GM12874 (cell line): ENCODE measurements at regions not wholly inside any gene's neighbourhood (a gene's known extent, or its start where the extent isn't known, plus 50 kb on each side); places are given as distances from the start of the nearest gene placed in this dataset.

Experiments
- TF ChIP-seq, protein P1 (sequence below): IDR thresholded peaks from 2 replicates; pipeline ENCODE4 v1.5.1; 2011; ENCODE audit warnings: low read depth, mild to moderate bottlenecking, control low read depth, low read length, moderate library complexity; ENCODE audit not compliant: insufficient read depth

DNA sequence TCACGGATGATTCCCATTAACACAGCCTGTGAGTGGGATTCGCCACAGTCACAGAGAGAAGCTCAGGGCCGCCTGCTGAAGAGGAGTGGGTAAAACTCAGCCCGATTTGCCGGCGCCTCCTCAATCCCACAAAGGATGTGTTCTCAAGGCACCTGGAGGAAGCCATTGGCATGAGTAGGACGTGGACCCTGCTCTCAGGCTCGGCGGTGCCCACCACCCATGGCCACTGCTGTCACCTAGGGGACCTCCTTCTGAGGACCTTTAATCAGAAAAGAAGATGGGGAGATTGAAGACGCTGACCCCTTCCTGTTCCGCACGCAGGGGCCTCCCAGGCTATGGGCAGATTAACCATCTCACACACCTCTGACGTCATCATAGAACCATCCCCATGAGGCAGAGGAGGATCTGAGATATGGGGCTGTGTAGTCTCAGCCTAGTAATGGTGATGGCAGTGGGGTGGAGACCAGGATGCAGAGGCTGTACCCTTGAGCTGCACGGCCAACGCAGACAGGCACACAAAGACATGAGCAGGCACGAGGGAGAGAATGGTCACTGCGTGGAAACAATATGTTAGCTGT lies 571.8 kb downstream of the BRD1 start:
- TF ChIP-seq, protein P1, sequence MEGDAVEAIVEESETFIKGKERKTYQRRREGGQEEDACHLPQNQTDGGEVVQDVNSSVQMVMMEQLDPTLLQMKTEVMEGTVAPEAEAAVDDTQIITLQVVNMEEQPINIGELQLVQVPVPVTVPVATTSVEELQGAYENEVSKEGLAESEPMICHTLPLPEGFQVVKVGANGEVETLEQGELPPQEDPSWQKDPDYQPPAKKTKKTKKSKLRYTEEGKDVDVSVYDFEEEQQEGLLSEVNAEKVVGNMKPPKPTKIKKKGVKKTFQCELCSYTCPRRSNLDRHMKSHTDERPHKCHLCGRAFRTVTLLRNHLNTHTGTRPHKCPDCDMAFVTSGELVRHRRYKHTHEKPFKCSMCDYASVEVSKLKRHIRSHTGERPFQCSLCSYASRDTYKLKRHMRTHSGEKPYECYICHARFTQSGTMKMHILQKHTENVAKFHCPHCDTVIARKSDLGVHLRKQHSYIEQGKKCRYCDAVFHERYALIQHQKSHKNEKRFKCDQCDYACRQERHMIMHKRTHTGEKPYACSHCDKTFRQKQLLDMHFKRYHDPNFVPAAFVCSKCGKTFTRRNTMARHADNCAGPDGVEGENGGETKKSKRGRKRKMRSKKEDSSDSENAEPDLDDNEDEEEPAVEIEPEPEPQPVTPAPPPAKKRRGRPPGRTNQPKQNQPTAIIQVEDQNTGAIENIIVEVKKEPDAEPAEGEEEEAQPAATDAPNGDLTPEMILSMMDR: no peak

DNA sequence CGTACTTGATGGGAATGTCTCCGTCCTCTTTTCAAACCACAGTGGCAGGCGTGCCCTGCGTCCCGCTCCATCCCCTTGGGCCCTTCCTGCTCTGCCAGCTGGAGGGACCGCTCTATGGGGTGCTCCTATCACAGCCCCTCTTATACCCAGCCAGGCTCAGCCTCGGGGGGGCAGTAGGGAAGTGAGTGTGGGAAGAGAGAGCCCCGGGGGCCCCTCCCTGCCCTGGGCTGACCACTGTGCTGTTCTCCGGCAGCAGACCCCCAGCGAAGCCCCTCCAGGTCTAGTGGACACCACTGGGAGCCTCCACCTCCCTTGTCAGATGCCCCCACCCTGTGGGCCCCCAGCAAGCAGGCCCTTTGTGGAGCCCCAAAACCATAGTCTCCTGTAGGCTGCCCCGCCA lies 572.5 kb downstream of the BRD1 start:
- TF ChIP-seq, protein P1: no peak

DNA sequence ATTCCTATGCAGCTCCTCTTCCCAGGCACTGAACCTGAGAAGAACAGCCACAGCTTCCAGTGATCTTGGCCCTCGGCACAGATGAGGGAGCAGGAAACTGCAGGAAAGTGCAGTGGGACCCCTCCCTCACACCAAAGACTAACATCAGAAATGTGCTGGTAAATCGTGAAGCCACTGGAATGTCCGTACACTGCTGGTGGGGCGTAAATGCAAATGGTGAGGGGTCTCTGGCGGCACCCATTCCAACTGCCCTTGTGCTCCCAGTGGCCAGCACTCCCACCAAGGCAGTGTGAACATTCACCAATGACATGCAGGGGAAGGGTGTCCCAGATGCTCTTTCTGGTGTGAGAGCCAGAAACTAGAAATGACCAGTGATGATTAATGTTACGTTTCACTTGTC lies 574.0 kb downstream of the BRD1 start:
- TF ChIP-seq, protein P1: no peak

DNA sequence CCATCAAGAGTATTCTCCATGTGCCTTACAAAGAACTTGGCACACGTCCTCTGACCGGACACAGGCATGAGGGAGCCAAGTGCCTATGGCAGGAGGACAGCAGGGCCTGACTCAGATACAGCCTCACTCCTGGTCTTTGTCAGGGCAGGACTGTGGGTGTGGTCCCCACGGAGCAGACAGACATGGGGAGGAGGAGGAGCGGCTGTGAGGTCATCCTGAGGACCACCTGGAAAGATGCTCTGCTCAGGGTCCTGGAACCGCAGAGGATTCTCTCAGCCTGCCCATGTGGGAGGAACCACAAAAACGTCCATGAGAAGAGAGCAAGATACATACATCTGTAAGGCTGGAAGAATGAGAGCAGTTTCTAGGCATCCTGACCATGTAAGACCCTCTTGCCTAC lies 576.3 kb downstream of the BRD1 start:
- TF ChIP-seq, protein P1: no peak

DNA sequence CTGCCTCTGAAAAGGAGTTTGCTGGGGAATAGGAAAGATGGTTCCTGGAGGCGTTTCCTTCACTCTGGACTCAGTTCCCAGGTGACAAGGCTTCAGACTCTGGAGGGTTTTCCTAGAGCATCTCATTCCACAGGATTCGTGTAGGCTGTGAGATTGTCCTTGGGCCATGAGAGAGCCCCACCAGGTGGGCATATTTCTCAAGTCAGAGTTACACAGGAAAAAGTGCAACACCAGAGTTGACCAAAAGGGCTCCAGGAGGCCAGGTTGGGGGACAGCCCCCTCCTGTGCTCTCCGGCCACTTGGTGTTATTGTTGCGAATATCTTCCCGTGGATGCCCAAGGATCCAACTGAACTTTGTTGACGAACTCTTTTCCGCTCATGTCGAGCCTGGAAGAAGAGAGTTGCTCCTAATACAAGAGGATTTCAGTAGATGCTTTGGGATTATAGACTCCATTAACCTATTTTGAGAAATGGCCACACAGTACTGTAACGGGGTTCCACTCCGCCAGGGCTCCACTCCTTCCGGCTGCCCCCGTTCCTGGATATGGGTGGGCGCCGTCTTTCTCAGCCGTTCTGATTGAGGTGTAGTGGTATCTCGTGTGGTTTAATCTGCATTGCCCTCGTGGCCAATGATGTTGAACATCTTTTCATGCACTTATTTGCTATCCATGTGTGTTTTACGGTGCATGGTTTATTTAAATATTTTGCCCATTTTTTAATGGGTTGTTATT lies 580.3 kb downstream of the BRD1 start:
- TF ChIP-seq, protein P1: no peak

DNA sequence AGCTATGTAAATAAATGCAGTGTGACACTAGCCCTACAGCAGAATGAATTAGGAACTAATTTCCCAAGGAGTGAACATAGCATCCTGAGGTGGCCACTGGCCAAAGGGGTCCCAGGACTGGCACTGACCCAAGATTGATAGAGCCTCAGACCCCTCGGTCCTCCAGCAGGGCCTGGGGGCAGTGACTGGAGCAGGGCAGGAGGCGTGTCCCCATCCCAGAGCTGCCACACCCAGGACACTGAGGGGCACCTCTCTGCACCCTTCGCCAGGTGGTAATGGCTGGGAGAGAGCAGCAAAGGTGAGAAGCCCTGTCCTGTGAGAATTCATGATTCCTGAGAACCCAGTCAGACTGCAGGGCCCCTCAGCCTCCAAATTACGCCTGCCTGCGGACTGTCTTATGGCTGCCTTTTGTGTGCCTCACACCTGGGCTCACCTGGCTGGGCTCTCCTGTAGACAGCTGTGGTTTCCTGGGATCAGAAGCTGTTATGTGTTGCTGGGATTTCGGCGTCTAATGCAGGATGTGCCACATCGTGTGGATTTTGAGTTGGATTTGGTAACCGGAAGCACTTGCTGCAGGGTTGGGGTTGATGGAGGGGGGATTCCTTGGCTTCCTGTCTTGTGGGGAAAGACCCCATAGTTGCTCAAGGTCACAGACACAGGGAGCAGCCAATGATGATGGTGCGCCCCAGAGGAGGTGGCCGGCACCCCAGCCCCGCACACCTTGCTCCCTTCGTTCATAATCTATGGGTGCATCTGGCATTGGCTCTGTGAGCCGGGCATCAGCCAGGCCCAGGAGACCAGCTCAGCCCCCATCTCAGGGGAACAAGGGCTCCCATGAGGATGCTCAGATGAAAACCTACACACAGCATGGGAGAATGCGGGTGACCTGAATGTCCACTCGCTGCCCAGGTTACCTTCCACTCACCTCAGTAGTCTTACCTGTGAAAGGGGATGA lies 582.9 kb downstream of the BRD1 start:
- TF ChIP-seq, protein P1: no peak

DNA sequence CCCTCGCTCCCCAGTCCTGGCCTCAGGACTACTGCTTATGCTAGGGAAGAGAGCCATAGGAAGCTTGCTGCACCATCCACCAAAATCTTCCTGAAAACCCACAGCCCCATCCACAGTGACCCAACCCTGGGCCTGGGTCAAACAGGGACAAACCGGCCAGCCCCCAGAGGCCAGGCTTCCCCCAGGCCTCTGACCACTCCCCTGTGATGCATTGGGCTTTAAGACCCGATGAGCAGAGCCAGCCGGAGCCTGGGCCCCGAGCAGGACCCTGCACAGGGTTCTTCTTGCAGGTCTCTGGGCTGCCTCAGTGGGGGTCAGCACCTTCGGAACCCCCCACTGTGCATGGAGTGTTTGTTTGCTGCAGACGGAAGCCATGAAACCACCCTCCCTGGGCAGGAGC lies 583.7 kb downstream of the BRD1 start:
- TF ChIP-seq, protein P1: no peak
